ENCODE measurements at regions not wholly inside any gene's neighbourhood (a gene's known extent, or its start where the extent isn't known, plus 50 kb on each side); places are given as distances from the start of the nearest gene placed in this dataset.

DNA sequence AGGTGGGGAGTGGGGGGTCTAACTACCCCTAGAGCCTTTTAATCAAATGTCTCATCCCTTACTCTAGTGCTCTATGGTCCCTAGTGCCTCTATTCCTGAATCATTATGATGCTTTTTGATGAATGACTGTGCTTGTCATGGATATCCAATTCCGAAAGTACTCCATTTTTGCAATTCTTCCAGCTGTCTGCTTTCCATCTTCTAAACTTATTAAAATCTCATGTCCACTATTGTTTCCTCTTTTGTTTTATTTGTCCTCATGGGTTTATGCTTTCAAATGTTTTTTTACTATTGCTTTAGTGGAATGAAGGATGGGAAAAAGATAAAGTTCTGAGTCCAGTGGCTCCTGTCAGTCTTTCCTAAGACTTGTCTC is 77.2 kb upstream of the KCNMB2 start:
- CTCF ChIA-PET, result no interaction called here
- POLR2A ChIA-PET, result no interaction called here

DNA sequence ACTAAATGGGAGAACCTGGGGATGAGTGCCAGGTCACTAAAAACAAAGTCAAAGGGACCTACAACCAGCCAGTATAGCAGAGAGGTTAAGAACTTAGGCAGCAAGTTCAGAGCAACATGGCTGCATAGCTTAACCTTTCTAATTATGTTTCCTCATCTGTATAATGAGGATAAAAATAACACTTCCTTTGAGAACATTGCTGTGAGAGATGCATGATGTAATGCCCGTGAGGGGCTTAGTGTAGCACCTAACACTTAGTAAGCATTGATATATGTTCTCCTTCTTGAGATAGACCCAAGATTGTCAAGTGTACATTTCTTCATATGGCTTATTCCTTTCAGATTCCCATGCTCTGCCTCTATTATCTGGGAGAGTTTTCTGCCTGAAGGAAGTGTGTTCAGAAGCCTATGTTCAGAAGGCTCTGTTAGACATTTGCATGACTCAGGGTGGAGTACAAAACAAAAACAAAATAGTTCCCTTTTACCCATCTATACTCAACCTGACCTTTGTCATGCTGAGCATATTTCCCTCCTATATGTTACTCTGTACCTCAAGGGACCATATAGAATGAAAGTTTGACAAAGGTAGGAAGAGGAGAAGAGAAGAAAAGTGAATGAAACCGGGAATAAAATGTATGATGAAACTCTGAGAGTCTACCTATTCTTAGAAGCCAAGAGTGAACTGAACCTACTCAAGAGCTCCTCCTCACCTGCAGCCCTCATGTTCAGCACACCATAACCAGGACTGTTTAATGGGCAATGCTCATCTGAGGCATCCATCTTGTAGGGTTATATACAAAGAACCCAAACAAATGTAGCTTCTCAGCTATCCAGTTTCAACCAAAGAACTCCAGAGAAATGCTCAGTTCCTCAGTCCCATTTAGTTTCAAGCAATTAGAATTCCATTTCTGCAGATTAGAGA is 70.7 kb upstream of the KCNMB2 start:
- Histone ChIP-seq H3K27ac (ENCODE audit: low read depth, low read length) (no peak overlapping the region), H3K4me3 (ENCODE audit: low read depth, low read length) (no peak overlapping the region), H3K9me3 (ENCODE audit: control insufficient read depth, insufficient read depth, low read length) (no peaks in the 10 kb centered on the region), H3K27me3 (ENCODE audit: control insufficient read depth, insufficient read depth, low read length) (no peaks in the 10 kb centered on the region)
- ChIA-PET CTCF (interaction anchor here (1.1 kb wide), 2 partner anchors 29 to 501 kb away, joined by 3 read pairs; no protein-coding TSS in a partner anchor), POLR2A (no interaction called here)
- TF ChIP-seq, protein P1, sequence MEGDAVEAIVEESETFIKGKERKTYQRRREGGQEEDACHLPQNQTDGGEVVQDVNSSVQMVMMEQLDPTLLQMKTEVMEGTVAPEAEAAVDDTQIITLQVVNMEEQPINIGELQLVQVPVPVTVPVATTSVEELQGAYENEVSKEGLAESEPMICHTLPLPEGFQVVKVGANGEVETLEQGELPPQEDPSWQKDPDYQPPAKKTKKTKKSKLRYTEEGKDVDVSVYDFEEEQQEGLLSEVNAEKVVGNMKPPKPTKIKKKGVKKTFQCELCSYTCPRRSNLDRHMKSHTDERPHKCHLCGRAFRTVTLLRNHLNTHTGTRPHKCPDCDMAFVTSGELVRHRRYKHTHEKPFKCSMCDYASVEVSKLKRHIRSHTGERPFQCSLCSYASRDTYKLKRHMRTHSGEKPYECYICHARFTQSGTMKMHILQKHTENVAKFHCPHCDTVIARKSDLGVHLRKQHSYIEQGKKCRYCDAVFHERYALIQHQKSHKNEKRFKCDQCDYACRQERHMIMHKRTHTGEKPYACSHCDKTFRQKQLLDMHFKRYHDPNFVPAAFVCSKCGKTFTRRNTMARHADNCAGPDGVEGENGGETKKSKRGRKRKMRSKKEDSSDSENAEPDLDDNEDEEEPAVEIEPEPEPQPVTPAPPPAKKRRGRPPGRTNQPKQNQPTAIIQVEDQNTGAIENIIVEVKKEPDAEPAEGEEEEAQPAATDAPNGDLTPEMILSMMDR (IDR thresholded peaks at IDR 0.05; ENCODE audit: low read depth, low read length), result no peak
- no peak for DNase-seq (ENCODE audit: low read depth, low spot score)

More for the DNA sequence above, 77.2 kb upstream of the KCNMB2 start:
- H3K27me3 ChIP-seq (ENCODE audit: control insufficient read depth, insufficient read depth, low read length), result peaks cover 5% of the 10 kb centered on the region
- TF ChIP-seq, protein P1 (IDR thresholded peaks at IDR 0.05; ENCODE audit: low read depth, low read length), result no peak
- H3K9me3 ChIP-seq (ENCODE audit: control insufficient read depth, insufficient read depth, low read length), result no peaks in the 10 kb centered on the region
- no peak overlapping the region for H3K4me3 ChIP-seq (ENCODE audit: low read depth, low read length)
- H3K27ac ChIP-seq (ENCODE audit: low read depth, low read length), result no peak overlapping the region
- DNase-seq (ENCODE audit: low read depth, low spot score), result no peak

DNA sequence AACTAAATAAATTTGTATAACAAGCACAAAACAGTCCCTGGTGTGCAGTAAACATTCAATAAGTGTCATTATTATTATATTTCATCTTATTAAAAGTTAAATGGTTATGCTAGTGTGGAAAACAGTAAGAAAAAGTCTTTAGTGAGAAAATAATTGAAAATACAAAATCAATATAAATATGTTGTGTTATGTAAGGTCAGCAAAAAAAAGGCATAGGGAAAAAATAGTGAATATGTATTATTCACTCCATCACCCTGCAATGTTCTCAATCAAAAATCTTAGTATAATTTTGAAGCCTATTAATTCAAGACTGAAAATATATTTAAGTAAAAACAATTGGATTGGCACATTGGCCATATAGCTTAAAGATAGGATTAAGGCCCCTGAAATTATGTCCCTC is 63.3 kb upstream of the KCNMB2 start:
- Histone ChIP-seq H3K9me3 (ENCODE audit: control insufficient read depth, insufficient read depth, low read length) (no peaks in the 10 kb centered on the region), H3K27ac (ENCODE audit: low read depth, low read length) (no peak overlapping the region), H3K27me3 (ENCODE audit: control insufficient read depth, insufficient read depth, low read length) (no peaks in the 10 kb centered on the region), H3K4me3 (ENCODE audit: low read depth, low read length) (no peak overlapping the region)
- no peak for DNase-seq (ENCODE audit: low read depth, low spot score)
- ChIA-PET POLR2A (no interaction called here), CTCF (no interaction called here)
- TF ChIP-seq, protein P1 (IDR thresholded peaks at IDR 0.05; ENCODE audit: low read depth, low read length), result no peak

DNA sequence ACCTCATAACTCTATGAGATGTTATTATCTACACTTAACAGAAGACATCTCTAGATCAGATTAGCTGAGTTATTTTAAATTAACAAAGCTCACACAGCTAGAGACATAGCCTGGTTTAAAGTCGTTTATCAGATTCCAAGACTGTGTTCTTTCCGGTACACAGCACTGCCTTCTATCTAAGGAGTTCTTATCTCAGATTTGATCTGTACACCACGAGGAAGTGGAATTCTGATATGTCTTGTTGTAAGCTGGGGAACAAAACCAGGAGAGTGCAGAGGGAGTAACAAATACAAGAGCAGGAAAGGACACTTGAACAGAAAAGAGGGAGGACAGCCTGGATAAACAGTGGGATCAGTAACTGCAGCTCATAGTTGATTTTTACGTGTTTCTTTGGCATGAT is 61.7 kb upstream of the KCNMB2 start:
- H3K27ac ChIP-seq (ENCODE audit: low read depth, low read length), result no peak overlapping the region
- no peaks in the 10 kb centered on the region for H3K9me3 ChIP-seq (ENCODE audit: control insufficient read depth, insufficient read depth, low read length)
- no peak for DNase-seq (ENCODE audit: low read depth, low spot score)
- POLR2A ChIA-PET, result no interaction called here
- H3K27me3 ChIP-seq (ENCODE audit: control insufficient read depth, insufficient read depth, low read length), result no peaks in the 10 kb centered on the region
- CTCF ChIA-PET, result no interaction called here
- TF ChIP-seq, protein P1 (IDR thresholded peaks at IDR 0.05; ENCODE audit: low read depth, low read length), result no peak
- H3K4me3 ChIP-seq (ENCODE audit: low read depth, low read length), result no peak overlapping the region

DNA sequence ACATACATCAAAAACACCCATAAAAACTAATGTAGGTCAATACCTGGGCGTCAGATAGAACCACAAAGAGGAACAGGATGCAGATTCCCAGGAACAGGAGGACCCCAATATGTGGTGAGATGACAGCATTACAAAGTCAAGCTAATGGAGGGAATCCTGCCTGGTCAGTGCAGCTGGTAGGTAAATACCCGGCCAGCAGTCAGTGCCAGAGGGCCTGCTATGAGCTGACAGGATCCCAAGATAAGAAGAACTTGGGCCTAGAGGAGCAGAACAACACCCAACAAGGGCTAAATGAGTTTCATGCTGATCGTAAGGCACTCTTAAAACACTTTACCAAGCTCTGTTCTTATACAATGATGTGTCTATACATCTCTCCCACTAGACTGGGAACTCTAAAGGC is 61.2 kb upstream of the KCNMB2 start:
- TF ChIP-seq, protein P1 (IDR thresholded peaks at IDR 0.05; ENCODE audit: low read depth, low read length), result no peak
- no peak overlapping the region for H3K27ac ChIP-seq (ENCODE audit: low read depth, low read length)
- H3K27me3 ChIP-seq (ENCODE audit: control insufficient read depth, insufficient read depth, low read length), result no peaks in the 10 kb centered on the region
- H3K4me3 ChIP-seq (ENCODE audit: low read depth, low read length), result no peak overlapping the region
- no peak for DNase-seq (ENCODE audit: low read depth, low spot score)
- CTCF ChIA-PET, result no interaction called here
- POLR2A ChIA-PET, result no interaction called here
- H3K9me3 ChIP-seq (ENCODE audit: control insufficient read depth, insufficient read depth, low read length), result no peaks in the 10 kb centered on the region
